Chondrocyte (in vitro differentiated cells): ENCODE measurements at regions not wholly inside any gene's neighbourhood (a gene's known extent, or its start where the extent isn't known, plus 50 kb on each side); places are given as distances from the start of the nearest gene placed in this dataset.
"Not testable (repeated sequence)": the region's sequence is repeated elsewhere in the genome, so short reads cannot be mapped to it uniquely, and the experiment has no call there.

Source experiments
- DNase-seq: peaks from one replicate; pipeline ENCODE4 v3.0.0; 2021; ENCODE audit warnings: mixed read lengths, low spot score
- H3K27ac Mint-ChIP-seq: one replicate; pipeline ENCODE4 v1.8.0; 2021; ENCODE audit warnings: mild to moderate bottlenecking, moderate library complexity, mixed read lengths; ENCODE audit not compliant: unreplicated experiment
- H3K27me3 Mint-ChIP-seq: 2 replicates; pipeline ENCODE4 v1.8.0; 2021; ENCODE audit warnings: low read depth, mixed read lengths
- H3K36me3 Mint-ChIP-seq: 2 replicates; pipeline ENCODE4 v1.8.0; 2021; ENCODE audit warnings: low read depth, mixed read lengths
- H3K4me1 Mint-ChIP-seq: 2 replicates; pipeline ENCODE4 v1.8.0; 2021; ENCODE audit warnings: low read depth, mild to moderate bottlenecking, mixed read lengths
- H3K4me3 Mint-ChIP-seq: one replicate; pipeline ENCODE4 v1.8.0; 2021; ENCODE audit warnings: mild to moderate bottlenecking, moderate library complexity, mixed read lengths; ENCODE audit not compliant: unreplicated experiment
- H3K9me3 Mint-ChIP-seq: 2 replicates; pipeline ENCODE4 v1.8.0; 2021; ENCODE audit warnings: low read depth, mixed read lengths
- TF ChIP-seq, protein P1 (sequence below): fragments of 200-600 bp; sonication (generic); IDR thresholded peaks from 2 replicates; pipeline ENCODE4 v1.5.0; 2021; ENCODE audit warnings: antibody characterized with exemption, mild to moderate bottlenecking, moderate library complexity

DNA sequence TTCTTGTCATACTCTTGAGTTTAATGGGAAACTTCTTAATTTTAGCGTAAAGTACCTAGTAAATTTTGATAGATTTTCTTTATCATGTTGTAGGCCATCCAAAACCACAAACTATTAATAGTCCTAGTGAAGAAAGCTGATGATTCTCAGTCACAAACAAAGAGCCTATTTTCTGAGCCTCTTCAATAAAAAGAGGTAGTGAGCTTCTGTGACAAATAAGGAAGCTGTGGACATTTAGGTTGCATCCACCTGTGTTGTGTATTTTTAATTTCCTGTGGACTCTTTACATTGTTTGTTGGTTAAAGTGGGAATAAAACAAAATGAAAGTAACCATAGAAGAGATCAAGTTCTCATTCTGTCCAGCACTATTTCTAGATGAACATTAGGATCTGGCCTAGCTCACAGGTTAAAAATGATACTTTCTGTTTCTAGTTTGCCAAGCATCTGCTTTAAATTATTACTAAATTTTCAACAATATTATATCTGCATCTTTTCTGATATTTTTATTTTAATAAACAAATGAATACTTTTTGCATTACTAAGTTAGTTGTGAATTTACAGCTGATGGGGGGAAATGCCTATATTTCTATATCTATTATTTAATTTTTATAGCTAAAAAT lies 702.2 kb upstream of the ADGRL4 start:
- H3K4me3 Mint-ChIP-seq, result no peak overlapping the region
- H3K9me3 Mint-ChIP-seq, result peaks cover 4% of the 10 kb centered on the region
- H3K36me3 Mint-ChIP-seq, result no peaks in the 10 kb centered on the region
- peaks cover 19% of the 10 kb centered on the region for H3K4me1 Mint-ChIP-seq
- DNase-seq, result no peak
- TF ChIP-seq, protein P1, sequence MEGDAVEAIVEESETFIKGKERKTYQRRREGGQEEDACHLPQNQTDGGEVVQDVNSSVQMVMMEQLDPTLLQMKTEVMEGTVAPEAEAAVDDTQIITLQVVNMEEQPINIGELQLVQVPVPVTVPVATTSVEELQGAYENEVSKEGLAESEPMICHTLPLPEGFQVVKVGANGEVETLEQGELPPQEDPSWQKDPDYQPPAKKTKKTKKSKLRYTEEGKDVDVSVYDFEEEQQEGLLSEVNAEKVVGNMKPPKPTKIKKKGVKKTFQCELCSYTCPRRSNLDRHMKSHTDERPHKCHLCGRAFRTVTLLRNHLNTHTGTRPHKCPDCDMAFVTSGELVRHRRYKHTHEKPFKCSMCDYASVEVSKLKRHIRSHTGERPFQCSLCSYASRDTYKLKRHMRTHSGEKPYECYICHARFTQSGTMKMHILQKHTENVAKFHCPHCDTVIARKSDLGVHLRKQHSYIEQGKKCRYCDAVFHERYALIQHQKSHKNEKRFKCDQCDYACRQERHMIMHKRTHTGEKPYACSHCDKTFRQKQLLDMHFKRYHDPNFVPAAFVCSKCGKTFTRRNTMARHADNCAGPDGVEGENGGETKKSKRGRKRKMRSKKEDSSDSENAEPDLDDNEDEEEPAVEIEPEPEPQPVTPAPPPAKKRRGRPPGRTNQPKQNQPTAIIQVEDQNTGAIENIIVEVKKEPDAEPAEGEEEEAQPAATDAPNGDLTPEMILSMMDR, result no peak
- H3K27me3 Mint-ChIP-seq, result no peaks in the 10 kb centered on the region
- no peak overlapping the region for H3K27ac Mint-ChIP-seq

DNA sequence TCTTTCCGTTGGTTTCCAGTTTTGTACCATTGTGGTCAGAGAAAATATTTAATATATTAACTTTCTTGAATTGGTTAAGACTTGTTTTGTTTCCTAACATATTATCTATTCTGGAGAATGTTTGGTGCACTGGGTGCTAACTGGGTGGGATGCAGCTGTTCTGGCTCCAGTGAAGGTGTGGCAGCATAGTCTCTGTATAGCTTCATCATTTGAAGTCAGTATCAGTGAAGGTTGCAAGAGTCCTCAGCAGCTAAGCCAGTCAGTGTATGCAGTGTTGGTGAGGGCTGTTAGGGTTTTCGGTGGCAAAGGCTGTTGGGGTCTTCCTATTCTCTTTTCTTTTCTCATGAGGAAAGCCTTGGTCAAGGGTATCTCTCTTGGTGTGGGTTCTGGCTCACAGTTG lies 698.7 kb upstream of the ADGRL4 start:
- Mint-ChIP-seq H3K36me3 (no peaks in the 10 kb centered on the region), H3K27me3 (no peaks in the 10 kb centered on the region), H3K27ac (no peak overlapping the region), H3K9me3 (peaks cover 7% of the 10 kb centered on the region), H3K4me1 (peaks cover 3% of the 10 kb centered on the region), H3K4me3 (no peak overlapping the region)
- DNase-seq, result no peak
- TF ChIP-seq, protein P1, result no peak

DNA sequence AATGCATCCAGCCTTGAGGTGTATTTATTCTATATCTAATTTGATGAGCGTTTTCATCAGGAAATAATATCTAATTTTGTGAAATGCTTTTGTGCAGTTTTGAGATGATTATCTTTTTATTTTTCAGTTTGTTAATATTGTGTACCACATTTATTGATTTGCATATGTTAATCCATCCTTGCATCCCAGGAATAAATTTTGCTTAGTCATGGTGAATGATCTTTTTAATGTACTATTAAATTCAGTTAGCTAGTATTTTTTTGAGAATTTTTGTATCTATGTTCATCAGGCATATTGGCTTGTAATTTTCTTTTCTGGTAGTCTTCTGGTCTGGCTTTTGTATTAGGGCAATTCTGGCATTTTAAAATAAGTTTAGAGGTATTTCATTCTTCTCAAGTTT lies 697.5 kb upstream of the ADGRL4 start:
- TF ChIP-seq, protein P1, result no peak
- peaks cover 7% of the 10 kb centered on the region for H3K9me3 Mint-ChIP-seq
- no peak for DNase-seq
- H3K27me3 Mint-ChIP-seq, result no peaks in the 10 kb centered on the region
- H3K4me3 Mint-ChIP-seq, result no peak overlapping the region
- H3K36me3 Mint-ChIP-seq, result no peaks in the 10 kb centered on the region
- peaks cover 3% of the 10 kb centered on the region for H3K4me1 Mint-ChIP-seq
- no peak overlapping the region for H3K27ac Mint-ChIP-seq

GRCh38 chr1:79702336-79702999 lies 695.9 kb upstream of the ADGRL4 start:
- H3K4me3 Mint-ChIP-seq, H3K4me1 Mint-ChIP-seq, H3K36me3 Mint-ChIP-seq, H3K27me3 Mint-ChIP-seq, H3K27ac Mint-ChIP-seq, DNase-seq, H3K9me3 Mint-ChIP-seq: not testable (repeated sequence)

DNA sequence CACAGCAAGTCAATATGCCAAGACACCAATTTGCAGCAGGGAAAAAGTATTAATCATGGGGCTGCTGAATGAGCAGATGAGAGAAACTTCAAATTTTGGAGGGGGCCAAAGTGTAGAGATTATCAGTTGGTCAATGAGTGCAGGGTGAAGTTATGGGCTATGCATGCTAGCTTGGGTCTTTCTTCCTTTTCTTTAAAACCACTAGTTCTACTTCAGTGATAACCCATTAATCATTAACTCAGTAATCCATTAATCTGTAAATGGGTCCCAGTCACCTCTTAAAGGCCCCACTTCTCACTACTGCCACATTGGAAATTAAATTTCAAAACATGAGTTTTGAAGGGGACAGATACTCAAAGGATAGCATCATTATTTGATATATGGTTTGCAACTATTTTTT lies 688.6 kb upstream of the ADGRL4 start:
- no peak overlapping the region for H3K27ac Mint-ChIP-seq
- no peaks in the 10 kb centered on the region for H3K36me3 Mint-ChIP-seq
- no peaks in the 10 kb centered on the region for H3K9me3 Mint-ChIP-seq
- H3K27me3 Mint-ChIP-seq, result no peaks in the 10 kb centered on the region
- TF ChIP-seq, protein P1, result no peak
- H3K4me1 Mint-ChIP-seq, result no peaks in the 10 kb centered on the region
- DNase-seq, result no peak
- H3K4me3 Mint-ChIP-seq, result no peak overlapping the region

GRCh38 chr1:79694241-79694640 lies 687.7 kb upstream of the ADGRL4 start:
- no peak for DNase-seq
- H3K36me3 Mint-ChIP-seq, result no peaks in the 10 kb centered on the region
- no peaks in the 10 kb centered on the region for H3K27me3 Mint-ChIP-seq
- no peak overlapping the region for H3K27ac Mint-ChIP-seq
- TF ChIP-seq, protein P1, result no peak
- no peak overlapping the region for H3K4me3 Mint-ChIP-seq
- peaks cover 3% of the 10 kb centered on the region for H3K9me3 Mint-ChIP-seq
- H3K4me1 Mint-ChIP-seq, result no peaks in the 10 kb centered on the region
